ENCODE measurements at regions not wholly inside any gene's neighbourhood (a gene's known extent, or its start where the extent isn't known, plus 50 kb on each side); places are given as distances from the start of the nearest gene placed in this dataset.
"Not testable (repeated sequence)": the region's sequence is repeated elsewhere in the genome, so short reads cannot be mapped to it uniquely, and the experiment has no call there.

- DNase-seq = no peak
Measured at GRCh38 chr1:101373570-101373969, 136.8 kb downstream of the S1PR1 start.

GRCh38 chr1:101375448-101375847, 138.6 kb downstream of the S1PR1 start:
- not testable (repeated sequence) for DNase-seq

GRCh38 chr1:101376121-101377083, 139.6 kb downstream of the S1PR1 start:
- no peak for DNase-seq

GRCh38 chr1:101377084-101377835, 140.4 kb downstream of the S1PR1 start:
- DNase-seq = no peak

- DNase-seq = no peak
Measured at GRCh38 chr1:101379037-101379436, 142.2 kb downstream of the S1PR1 start.

GRCh38 chr1:101379950-101380349, 143.1 kb downstream of the S1PR1 start:
- DNase-seq = no peak

- DNase-seq = no peak
Measured at GRCh38 chr1:101382135-101382534, 145.3 kb downstream of the S1PR1 start.

- no peak for DNase-seq
Measured at GRCh38 chr1:101388904-101389546, 152.2 kb downstream of the S1PR1 start.

- DNase-seq = no peak
Measured at GRCh38 chr1:101389547-101389929, 152.7 kb downstream of the S1PR1 start.

GRCh38 chr1:101392552-101392951, 155.7 kb downstream of the S1PR1 start:
- no peak for DNase-seq

GRCh38 chr1:101394041-101394440, 157.2 kb downstream of the S1PR1 start:
- DNase-seq = no peak

- DNase-seq = no peak
Measured at GRCh38 chr1:101399222-101399621, 162.4 kb downstream of the S1PR1 start.

GRCh38 chr1:101406271-101406670, 169.5 kb downstream of the S1PR1 start:
- DNase-seq = no peak

- DNase-seq = no peak
Measured at GRCh38 chr1:101406681-101407080, 169.9 kb downstream of the S1PR1 start.

- DNase-seq = no peak
Measured at GRCh38 chr1:101407505-101408211, 170.8 kb downstream of the S1PR1 start.

GRCh38 chr1:101408212-101409042, 171.6 kb downstream of the S1PR1 start:
- DNase-seq = no peak

- no peak for DNase-seq
Measured at GRCh38 chr1:101409102-101409501, 172.3 kb downstream of the S1PR1 start.

- DNase-seq = no peak
Measured at GRCh38 chr1:101410048-101410878, 173.4 kb downstream of the S1PR1 start.

GRCh38 chr1:101420406-101420805, 183.6 kb downstream of the S1PR1 start:
- DNase-seq = no peak

- not testable (repeated sequence) for DNase-seq
Measured at GRCh38 chr1:101428083-101428482, 191.3 kb downstream of the S1PR1 start.

GRCh38 chr1:101428562-101428961, 191.7 kb downstream of the S1PR1 start:
- no peak for DNase-seq

Data from NCI-H2171 (cell line).